AG09309 (cell line): ENCODE measurements at regions not wholly inside any gene's neighbourhood (a gene's known extent, or its start where the extent isn't known, plus 50 kb on each side); places are given as distances from the start of the nearest gene placed in this dataset.
A peak's percentile ranks its signal among the peaks of the same experiment; 100 is the strongest.

ENCODE experiments used
- DNase-seq: peaks from one replicate; pipeline ENCODE4 v3.0.0-alpha.2; 2010; ENCODE audit warnings: low read depth
- H3K4me3 ChIP-seq: 2 replicates; pipeline ENCODE4 v1.5.1; 2011; ENCODE audit warnings: mild to moderate bottlenecking, low read depth, low read length, moderate library complexity; ENCODE audit not compliant: control insufficient read depth
- TF ChIP-seq, protein P1 (sequence below): IDR thresholded peaks from 2 replicates; pipeline ENCODE4 v1.5.1; 2011; ENCODE audit warnings: mild to moderate bottlenecking, low read depth, low read length, inconsistent platforms; ENCODE audit not compliant: insufficient read depth, control insufficient read depth; ENCODE audit errors: missing control alignments

DNA sequence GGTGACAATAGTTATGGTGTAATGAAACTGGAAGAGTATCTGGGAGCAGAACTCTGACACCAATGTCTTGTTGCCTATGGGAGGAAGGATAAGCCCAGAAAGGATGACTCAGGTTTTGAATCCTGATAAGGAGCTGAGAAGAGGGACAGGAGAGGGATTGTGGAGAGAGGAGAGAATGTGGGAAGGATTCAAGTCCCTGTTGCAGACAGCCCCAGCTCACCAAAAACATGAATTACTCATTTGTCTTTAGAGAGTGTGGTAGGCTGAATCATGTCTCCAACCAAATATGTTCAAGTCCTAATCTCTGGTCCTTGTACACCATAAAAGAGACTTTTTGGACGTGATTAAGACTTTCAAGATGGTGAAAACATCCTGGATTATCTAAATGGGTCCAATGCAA is 206.9 kb upstream of the PHYHIPL start:
- TF ChIP-seq, protein P1, sequence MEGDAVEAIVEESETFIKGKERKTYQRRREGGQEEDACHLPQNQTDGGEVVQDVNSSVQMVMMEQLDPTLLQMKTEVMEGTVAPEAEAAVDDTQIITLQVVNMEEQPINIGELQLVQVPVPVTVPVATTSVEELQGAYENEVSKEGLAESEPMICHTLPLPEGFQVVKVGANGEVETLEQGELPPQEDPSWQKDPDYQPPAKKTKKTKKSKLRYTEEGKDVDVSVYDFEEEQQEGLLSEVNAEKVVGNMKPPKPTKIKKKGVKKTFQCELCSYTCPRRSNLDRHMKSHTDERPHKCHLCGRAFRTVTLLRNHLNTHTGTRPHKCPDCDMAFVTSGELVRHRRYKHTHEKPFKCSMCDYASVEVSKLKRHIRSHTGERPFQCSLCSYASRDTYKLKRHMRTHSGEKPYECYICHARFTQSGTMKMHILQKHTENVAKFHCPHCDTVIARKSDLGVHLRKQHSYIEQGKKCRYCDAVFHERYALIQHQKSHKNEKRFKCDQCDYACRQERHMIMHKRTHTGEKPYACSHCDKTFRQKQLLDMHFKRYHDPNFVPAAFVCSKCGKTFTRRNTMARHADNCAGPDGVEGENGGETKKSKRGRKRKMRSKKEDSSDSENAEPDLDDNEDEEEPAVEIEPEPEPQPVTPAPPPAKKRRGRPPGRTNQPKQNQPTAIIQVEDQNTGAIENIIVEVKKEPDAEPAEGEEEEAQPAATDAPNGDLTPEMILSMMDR = no peak
- DNase-seq = peak; percentile 5
- H3K4me3 ChIP-seq = no peak overlapping the region

DNA sequence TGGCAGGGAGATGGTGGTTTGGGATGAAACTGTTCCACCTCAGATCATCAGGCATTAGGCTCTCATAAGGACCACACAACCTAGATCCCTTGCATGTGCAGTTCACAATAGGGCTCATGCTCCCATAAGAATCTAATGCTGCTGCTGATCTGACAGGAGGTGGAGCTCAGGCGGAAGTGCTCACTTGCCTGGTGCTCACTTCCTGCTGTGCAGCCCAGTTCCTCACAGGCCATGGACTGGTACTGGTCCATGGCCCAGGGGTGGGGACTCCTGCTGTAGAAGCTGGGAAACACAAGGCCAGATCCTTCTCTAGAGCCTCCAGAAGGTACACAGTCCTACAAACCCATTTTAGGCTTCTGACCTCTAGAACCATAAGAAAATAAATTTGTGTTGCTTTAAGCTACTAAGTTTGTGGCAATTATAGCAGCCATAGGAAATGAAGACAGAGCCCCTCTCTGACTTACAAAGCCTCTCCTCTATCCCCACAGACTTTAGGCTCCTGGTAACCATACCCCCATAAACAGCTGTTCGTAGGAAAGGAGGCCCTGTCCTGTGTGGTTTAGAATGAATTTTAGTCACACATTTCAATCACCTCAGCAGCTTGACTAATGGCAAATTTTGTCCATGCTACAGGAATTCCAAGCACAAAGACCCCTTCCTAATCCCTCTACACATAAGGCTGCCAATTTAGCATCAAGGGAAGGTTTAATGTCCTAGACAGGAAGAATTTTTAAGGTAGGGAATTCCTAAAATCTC is 206.1 kb upstream of the PHYHIPL start:
- DNase-seq = no peak
- TF ChIP-seq, protein P1 = no peak
- no peak overlapping the region for H3K4me3 ChIP-seq

DNA sequence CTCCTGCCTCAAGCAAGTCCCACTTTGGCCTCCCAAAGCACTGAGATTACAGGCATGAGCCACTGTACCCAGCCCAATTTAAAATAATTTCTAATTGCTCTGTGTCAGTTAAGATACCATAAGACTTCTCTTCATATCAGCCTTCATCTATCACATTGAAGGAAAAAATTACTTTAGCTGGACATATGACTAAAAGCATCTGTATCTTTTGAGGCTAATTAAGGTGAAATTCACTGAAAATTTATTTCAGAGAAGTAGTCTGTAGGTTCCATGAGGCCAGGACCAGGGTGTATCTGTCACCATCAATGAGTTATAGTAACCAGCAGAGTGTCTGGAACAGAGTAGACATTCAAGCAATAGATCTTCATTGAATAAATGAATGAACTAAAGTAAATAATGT is 205.2 kb upstream of the PHYHIPL start:
- DNase-seq = no peak
- TF ChIP-seq, protein P1 = no peak
- no peak overlapping the region for H3K4me3 ChIP-seq

DNA sequence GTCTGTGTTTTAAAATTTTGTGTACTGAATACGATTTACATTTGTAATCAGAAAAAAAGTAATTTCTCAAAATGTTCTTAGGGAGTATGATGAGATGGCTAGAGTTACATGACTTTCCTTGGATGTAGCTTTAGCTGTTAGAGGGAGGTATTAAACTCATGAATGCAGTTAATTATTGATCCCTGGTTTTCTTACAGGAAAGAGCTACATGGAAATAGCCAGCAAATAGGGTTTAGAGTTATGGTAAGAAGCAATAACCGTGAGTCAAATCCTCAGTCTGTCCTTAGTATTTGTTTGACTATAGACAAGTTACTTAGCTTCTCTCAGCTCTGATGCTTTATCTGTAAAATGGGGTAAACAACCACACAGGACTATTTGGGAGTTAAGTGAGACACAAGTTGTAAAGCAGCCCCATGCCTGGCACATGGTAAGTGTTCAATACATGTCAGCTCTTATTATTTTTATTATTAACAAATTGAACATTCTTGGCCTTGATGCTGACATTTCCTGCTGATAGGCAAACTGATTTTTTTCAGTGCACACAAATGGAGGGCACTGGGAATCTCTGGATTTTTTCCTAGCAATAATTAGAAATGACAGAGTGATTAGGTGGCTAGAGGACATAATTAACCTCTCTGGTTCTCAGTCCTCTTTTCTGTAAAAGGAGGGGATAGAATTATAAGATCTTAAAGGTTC is 204.5 kb upstream of the PHYHIPL start:
- no peak overlapping the region for H3K4me3 ChIP-seq
- TF ChIP-seq, protein P1 = no peak

DNA sequence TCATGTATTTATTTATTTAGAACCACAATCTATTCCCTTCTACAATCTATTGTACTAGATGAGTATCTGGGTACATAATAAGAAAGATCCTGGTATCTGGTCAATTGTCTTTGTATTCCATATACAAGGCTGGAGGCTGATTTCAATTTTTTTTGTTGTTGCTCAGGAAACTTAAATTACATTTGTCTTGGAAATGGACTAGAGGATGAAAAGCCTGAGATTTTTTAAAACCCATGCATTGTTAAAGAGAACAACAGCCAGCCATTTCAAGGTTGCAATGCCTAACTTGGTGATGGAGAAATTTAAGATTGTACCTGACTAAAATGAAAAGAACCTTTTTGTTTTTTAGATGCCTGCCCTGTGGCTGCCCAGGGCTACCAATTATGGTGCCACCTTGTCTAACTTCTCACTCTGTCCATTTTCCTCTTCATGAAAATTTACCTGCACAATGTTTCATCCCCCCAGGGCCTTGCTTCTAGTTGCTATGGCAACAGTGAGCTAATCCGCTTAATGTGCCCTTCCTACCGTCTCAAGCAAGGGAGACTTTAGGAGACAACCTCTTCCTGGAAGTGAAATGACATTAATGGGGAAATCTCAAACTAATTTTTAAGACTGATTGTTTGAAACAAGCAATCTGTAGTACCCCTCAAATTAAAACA is 203.7 kb upstream of the PHYHIPL start:
- TF ChIP-seq, protein P1 = no peak
- DNase-seq = no peak
- no peak overlapping the region for H3K4me3 ChIP-seq

More for the DNA sequence above, 204.5 kb upstream of the PHYHIPL start:
- DNase-seq = no peak

DNA sequence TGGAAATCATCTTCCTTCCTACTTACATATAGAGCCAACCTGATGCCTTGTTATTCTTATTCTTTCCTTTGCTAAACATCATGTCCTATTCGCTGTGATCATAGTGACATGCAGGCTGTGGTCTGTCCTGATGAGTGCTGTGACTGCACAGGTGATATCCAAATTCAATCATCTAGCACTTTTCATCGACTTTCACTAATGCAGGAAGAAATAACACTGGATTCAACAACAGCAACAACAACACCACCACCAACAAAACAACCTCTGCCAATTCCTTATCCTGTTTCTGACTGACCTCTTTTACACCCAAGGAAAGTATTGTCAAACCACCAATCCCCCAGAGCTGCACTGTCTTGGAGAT is 203.2 kb upstream of the PHYHIPL start:
- DNase-seq = no peak
- TF ChIP-seq, protein P1 = no peak
- H3K4me3 ChIP-seq = no peak overlapping the region
